Natural killer cell treated with Interleukin-12 subunit alpha and Interleukin-12 subunit beta and Interleukin-15 and Interleukin-18, amount 100 ng/mL, for 72 hours (primary cell): ENCODE measurements at regions not wholly inside any gene's neighbourhood (a gene's known extent, or its start where the extent isn't known, plus 50 kb on each side); places are given as distances from the start of the nearest gene placed in this dataset.
"Not testable (repeated sequence)": the region's sequence is repeated elsewhere in the genome, so short reads cannot be mapped to it uniquely, and the experiment has no call there.

Source experiments
- ATAC-seq, 2 donors: fragments of 150-1000 bp; cut with Tn5 transposase in 1 of 2; sonication (Bioruptor Pico), chemical (Tn5 transposase) in 1 of 2; 2 replicates each; pipeline ENCODE4 v1.10.0; 2021
- DNase-seq: peaks from one replicate; pipeline ENCODE4 v3.0.0; 2022; ENCODE audit warnings: low spot score
- H3K27ac Mint-ChIP-seq, 2 donors: 1 replicate in 1 of 2; 2 replicates in 1 of 2; pipeline ENCODE4 v1.8.0; 2022; ENCODE audit warnings: mixed read lengths in 2 of 2, mild to moderate bottlenecking in 1 of 2, moderate library complexity in 1 of 2
- H3K27me3 Mint-ChIP-seq, 2 donors: 1 replicate in 1 of 2; 2 replicates in 1 of 2; pipeline ENCODE4 v1.8.0; 2022; ENCODE audit warnings: mixed read lengths in 2 of 2
- H3K36me3 Mint-ChIP-seq: one replicate; pipeline ENCODE4 v1.8.0; 2022; ENCODE audit warnings: mixed read lengths
- H3K4me1 Mint-ChIP-seq, 2 donors: 1 replicate in 1 of 2; 2 replicates in 1 of 2; pipeline ENCODE4 v1.8.0; 2022; ENCODE audit warnings: low read depth in 2 of 2, mixed read lengths in 2 of 2, mild to moderate bottlenecking in 1 of 2
- H3K4me3 Mint-ChIP-seq: one replicate; pipeline ENCODE4 v1.8.0; 2022; ENCODE audit warnings: mixed read lengths
- H3K9me3 Mint-ChIP-seq: 2 replicates; pipeline ENCODE4 v1.8.0; 2022; ENCODE audit warnings: mixed read lengths

DNA sequence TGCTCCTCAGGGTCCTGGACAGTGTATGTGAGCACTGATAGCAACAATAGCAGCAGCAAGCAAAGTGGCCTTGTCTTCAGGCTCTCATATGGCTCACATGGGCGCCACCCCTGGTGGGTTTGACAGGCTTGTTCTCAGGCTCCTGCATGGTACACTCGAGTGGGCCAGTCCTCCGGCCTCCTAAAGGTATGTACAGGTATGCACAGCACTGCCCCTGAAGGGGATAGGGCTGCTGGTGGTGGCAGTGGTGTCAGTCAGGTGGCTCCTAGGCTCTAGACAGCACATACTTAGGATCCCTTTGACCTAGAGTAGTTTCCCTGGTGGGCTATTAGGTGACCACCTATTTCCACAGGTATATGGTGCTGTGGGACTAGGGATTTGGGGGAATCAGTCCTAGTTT, 79.8 kb downstream of the LGALS9B start:
- H3K4me1 Mint-ChIP-seq, H3K4me3 Mint-ChIP-seq, H3K27me3 Mint-ChIP-seq, H3K36me3 Mint-ChIP-seq, H3K27ac Mint-ChIP-seq, H3K9me3 Mint-ChIP-seq, DNase-seq: not testable (repeated sequence)
- peak; percentile 17 to 50 for ATAC-seq

DNA sequence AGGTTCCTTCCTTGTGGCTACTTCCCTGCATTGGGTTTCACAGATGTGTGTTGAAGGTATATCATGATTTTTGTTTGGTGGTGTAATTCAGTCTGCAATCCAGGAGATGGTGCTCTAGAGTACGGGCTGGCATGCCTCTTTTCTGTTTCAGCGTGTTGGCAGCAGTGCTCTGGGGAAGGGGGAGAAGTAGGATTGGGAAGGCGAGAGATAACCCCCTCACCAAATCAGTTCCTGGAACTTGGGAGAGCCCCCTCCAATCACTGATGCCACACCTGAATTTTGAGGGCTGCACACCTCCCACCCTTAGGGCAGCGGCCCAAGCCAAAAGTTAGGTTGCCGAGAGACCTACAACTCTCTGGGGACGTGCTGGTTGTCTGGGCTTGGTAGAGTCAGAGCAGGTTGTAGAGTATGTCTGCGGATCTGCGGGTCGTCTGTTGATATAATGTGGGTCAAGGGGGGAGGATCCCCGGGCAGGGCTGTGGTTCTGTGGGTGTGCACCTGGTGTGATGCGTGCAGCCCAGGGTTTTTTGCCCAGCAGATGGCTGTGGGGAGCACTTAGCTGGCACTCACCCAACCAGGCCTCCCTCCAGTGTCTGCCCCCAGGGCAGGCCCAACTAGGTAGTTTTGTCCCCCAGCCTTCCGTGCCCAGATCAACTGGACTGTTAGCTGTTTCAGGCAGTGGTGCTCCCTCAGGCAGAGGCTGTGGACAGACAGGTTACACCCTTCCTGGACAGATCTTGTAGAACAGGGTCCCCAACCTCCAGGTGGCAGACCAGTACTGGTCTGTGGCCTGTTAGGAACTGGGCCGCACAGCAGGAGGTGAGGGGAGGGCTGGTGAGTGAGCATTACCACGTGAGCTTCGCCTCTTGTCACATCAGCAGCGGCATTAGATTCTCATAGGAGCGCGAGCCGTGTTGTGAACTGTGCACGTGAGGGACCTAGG, 85.7 kb downstream of the LGALS9B start:
- H3K27ac Mint-ChIP-seq, H3K9me3 Mint-ChIP-seq, H3K4me1 Mint-ChIP-seq, H3K36me3 Mint-ChIP-seq: not testable (repeated sequence)
- H3K4me3 Mint-ChIP-seq, result peak overlapping the region; percentile 61
- peak; percentile 60 for DNase-seq
- peaks cover 2 to 19% of the 10 kb centered on the region in 2 donors for H3K27me3 Mint-ChIP-seq
- ATAC-seq, result peak; percentile 70 to 81

DNA sequence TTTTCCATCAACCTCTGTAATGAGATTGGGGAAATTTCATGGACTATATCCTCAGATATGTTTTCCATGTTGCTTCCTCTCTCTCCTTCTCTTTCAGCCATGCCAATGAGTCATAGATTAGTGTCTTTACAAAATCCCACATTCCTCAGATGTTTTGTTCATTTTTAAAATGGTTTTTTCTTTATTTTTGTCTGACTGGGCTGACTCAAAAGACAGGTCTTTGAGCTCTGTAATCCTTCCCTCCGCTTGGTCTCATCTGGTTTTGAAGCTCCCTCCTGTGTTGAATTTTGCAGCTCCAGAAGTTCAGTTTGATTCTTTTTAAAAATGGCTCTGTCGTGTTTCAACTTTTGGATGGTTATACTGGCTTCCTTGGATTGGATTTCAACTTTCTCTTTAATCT, 86.7 kb downstream of the LGALS9B start:
- not testable (repeated sequence) for ATAC-seq, H3K9me3 Mint-ChIP-seq, DNase-seq, H3K36me3 Mint-ChIP-seq, H3K4me1 Mint-ChIP-seq, H3K4me3 Mint-ChIP-seq, H3K27ac Mint-ChIP-seq
- H3K27me3 Mint-ChIP-seq, result peaks cover 10 to 28% of the 10 kb centered on the region in 2 donors

DNA sequence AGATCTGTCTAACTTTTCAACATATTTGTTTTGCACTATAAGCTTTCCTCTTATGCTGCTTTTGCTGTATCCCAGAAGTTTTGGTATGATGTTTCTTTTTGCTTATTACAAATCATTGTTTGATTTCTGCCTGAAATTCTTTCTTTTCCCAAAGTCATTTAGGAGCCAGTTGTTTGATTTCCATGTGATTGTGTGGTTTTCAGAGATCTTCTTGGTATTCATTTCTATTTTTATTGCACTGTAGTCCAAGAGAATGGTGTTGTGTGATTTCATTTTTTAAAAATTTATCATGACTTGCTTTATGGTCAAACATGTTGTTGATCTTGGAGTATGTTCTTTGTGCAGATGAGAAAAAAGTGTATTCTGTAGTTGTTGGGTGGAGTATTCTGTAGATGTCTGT, 88.1 kb downstream of the LGALS9B start:
- H3K27me3 Mint-ChIP-seq, result peaks cover 11 to 29% of the 10 kb centered on the region in 2 donors
- not testable (repeated sequence) for H3K4me3 Mint-ChIP-seq, H3K4me1 Mint-ChIP-seq, H3K9me3 Mint-ChIP-seq, ATAC-seq, H3K36me3 Mint-ChIP-seq, DNase-seq, H3K27ac Mint-ChIP-seq

DNA sequence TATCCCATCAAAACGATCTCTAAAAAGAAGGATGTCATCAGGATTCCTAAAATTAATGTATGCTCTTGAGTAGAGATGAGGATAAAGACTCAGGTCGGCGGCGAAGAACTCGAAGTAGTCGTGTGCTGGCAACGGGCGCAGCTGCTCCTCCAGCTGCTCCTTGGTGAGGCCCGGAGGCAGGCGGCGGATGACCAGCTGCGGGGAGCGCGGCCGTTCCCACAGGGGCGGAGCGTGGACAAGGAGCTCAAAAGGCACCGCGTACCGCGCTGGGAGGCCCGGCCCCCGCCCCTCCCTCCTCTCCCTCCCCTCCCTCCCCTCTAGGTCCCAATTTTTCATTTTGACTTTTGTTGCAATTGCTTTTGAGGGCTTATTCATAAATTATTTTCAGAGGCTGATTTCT, 90.7 kb downstream of the LGALS9B start:
- H3K4me3 Mint-ChIP-seq, H3K36me3 Mint-ChIP-seq, H3K4me1 Mint-ChIP-seq, ATAC-seq, H3K27ac Mint-ChIP-seq, DNase-seq, H3K9me3 Mint-ChIP-seq: not testable (repeated sequence)
- peaks cover 11 to 29% of the 10 kb centered on the region in 2 donors for H3K27me3 Mint-ChIP-seq

DNA sequence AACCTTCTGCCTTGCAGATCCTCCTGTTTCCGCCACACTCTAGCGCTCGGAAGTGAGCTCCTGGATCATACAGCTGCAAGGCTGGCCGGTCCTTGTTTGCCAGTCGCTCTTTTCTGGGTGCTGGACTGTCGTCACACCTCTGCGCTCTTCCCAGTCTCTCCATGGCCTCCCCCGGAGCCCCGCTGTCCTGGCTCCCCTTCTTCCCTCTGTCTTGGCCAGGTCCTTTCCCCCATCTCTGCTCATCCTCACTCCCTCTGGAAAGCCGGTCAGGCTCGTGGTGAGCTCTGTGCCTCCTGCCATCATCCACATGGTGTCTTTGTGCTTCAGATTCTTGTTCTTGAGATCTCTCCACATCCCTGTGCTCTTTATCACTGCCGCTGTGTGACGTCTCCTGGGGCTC, 91.6 kb downstream of the LGALS9B start:
- H3K36me3 Mint-ChIP-seq, DNase-seq, H3K4me3 Mint-ChIP-seq, H3K9me3 Mint-ChIP-seq, H3K27ac Mint-ChIP-seq, H3K4me1 Mint-ChIP-seq: not testable (repeated sequence)
- H3K27me3 Mint-ChIP-seq, result peaks cover 9 to 24% of the 10 kb centered on the region in 2 donors
- ATAC-seq, result peak in 1 of 2 donors; percentile 28
